Nephron (organoid): ENCODE measurements at regions not wholly inside any gene's neighbourhood (a gene's known extent, or its start where the extent isn't known, plus 50 kb on each side); places are given as distances from the start of the nearest gene placed in this dataset.

ENCODE experiments used
- H3K27ac Mint-ChIP-seq, 3 experiments: 2 replicates each; pipeline ENCODE4 v1.8.0; 2020; ENCODE audit warnings: mixed read lengths in 3 of 3, mild to moderate bottlenecking in 2 of 3, moderate library complexity in 1 of 3
- H3K27me3 Mint-ChIP-seq: 2 replicates; pipeline ENCODE4 v1.8.0; 2021; ENCODE audit warnings: low read depth, mild to moderate bottlenecking, moderate library complexity, mixed read lengths
- H3K36me3 Mint-ChIP-seq: 2 replicates; pipeline ENCODE4 v1.8.0; 2020; ENCODE audit warnings: low read depth, mixed read lengths
- H3K4me1 Mint-ChIP-seq: 2 replicates; pipeline ENCODE4 v1.8.0; 2020; ENCODE audit warnings: mixed read lengths
- H3K4me3 Mint-ChIP-seq, 3 experiments: 2 replicates each; pipeline ENCODE4 v1.8.0; 2020; ENCODE audit warnings: mild to moderate bottlenecking in 3 of 3, mixed read lengths in 3 of 3, moderate library complexity in 2 of 3
- H3K9me3 Mint-ChIP-seq: 2 replicates; pipeline ENCODE4 v1.8.0; 2020; ENCODE audit warnings: mixed read lengths
- CTCF ChIP-seq, 3 experiments: fragments of 200-600 bp; sonication (generic); IDR thresholded peaks; one replicate each; pipeline ENCODE4 v1.5.0; 2021; ENCODE audit warnings: antibody characterized with exemption in 3 of 3; ENCODE audit not compliant: unreplicated experiment in 3 of 3

- Mint-ChIP-seq H3K9me3 (no peaks in the 10 kb centered on the region), H3K36me3 (peaks cover 7% of the 10 kb centered on the region), H3K4me3 (no peak overlapping the region), H3K4me1 (peaks cover 23% of the 10 kb centered on the region), H3K27me3 (no peaks in the 10 kb centered on the region), H3K27ac (no peak overlapping the region)
- TF ChIP-seq CTCF (IDR thresholded peaks at IDR 0.05; ENCODE audit: unreplicated experiment in 3 of 3), result no peak
These were observed 326.9 kb downstream of the FSIP2 start for GRCh38 chr2:186065491-186065890.

- Mint-ChIP-seq H3K36me3 (peaks cover 7% of the 10 kb centered on the region), H3K4me1 (peaks cover 9% of the 10 kb centered on the region), H3K27me3 (no peaks in the 10 kb centered on the region), H3K4me3 (no peak overlapping the region), H3K9me3 (no peaks in the 10 kb centered on the region), H3K27ac (peak overlapping the region in 1 of 3 experiments; percentile 10)
- no peak for TF ChIP-seq CTCF (IDR thresholded peaks at IDR 0.05; ENCODE audit: unreplicated experiment in 3 of 3)
These were observed 329.7 kb downstream of the FSIP2 start for GRCh38 chr2:186068139-186068801.

- Mint-ChIP-seq H3K27ac (no peak overlapping the region), H3K27me3 (no peaks in the 10 kb centered on the region), H3K4me3 (no peak overlapping the region), H3K36me3 (peaks cover 10% of the 10 kb centered on the region), H3K9me3 (no peaks in the 10 kb centered on the region), H3K4me1 (peaks cover 9% of the 10 kb centered on the region)
- no peak for TF ChIP-seq CTCF (IDR thresholded peaks at IDR 0.05; ENCODE audit: unreplicated experiment in 3 of 3)
These were observed 331.1 kb downstream of the FSIP2 start for GRCh38 chr2:186069676-186070075.

GRCh38 chr2:186085226-186085625 is 346.6 kb downstream of the FSIP2 start:
- Mint-ChIP-seq H3K27ac (no peak overlapping the region), H3K9me3 (peaks cover 6% of the 10 kb centered on the region), H3K36me3 (no peaks in the 10 kb centered on the region), H3K4me3 (no peak overlapping the region), H3K4me1 (no peaks in the 10 kb centered on the region), H3K27me3 (no peaks in the 10 kb centered on the region)
- TF ChIP-seq CTCF (IDR thresholded peaks at IDR 0.05; ENCODE audit: unreplicated experiment in 3 of 3), result no peak

- no peaks in the 10 kb centered on the region for H3K9me3 Mint-ChIP-seq
- H3K4me1 Mint-ChIP-seq, result no peaks in the 10 kb centered on the region
- no peak for TF ChIP-seq CTCF (IDR thresholded peaks at IDR 0.05; ENCODE audit: unreplicated experiment in 3 of 3)
- no peaks in the 10 kb centered on the region for H3K27me3 Mint-ChIP-seq
- H3K36me3 Mint-ChIP-seq, result no peaks in the 10 kb centered on the region
- H3K27ac Mint-ChIP-seq, result no peak overlapping the region
- no peak overlapping the region for H3K4me3 Mint-ChIP-seq
These were observed 354.6 kb downstream of the FSIP2 start for GRCh38 chr2:186093174-186093573.

GRCh38 chr2:186098821-186099220 is 360.2 kb downstream of the FSIP2 start:
- Mint-ChIP-seq H3K36me3 (no peaks in the 10 kb centered on the region), H3K4me3 (no peak overlapping the region), H3K4me1 (peaks cover 4% of the 10 kb centered on the region), H3K27ac (no peak overlapping the region), H3K27me3 (no peaks in the 10 kb centered on the region), H3K9me3 (no peaks in the 10 kb centered on the region)
- no peak for TF ChIP-seq CTCF (IDR thresholded peaks at IDR 0.05; ENCODE audit: unreplicated experiment in 3 of 3)
